Activated naive CD8-positive, alpha-beta T cell treated with anti-CD3 and anti-CD28 coated beads, Interleukin-2, amount 50 U/mL, for 24 hours (primary cell): ENCODE measurements at regions not wholly inside any gene's neighbourhood (a gene's known extent, or its start where the extent isn't known, plus 50 kb on each side); places are given as distances from the start of the nearest gene placed in this dataset.
"Not testable (repeated sequence)": the region's sequence is repeated elsewhere in the genome, so short reads cannot be mapped to it uniquely, and the experiment has no call there.

Source experiments
- ATAC-seq: fragments of 150-1000 bp; cut with Tn5 transposase; one replicate; pipeline ENCODE4 v1.10.0; 2021
- DNase-seq: peaks from one replicate; pipeline ENCODE4 v3.0.0; 2021
- H3K27ac Mint-ChIP-seq: one replicate; pipeline ENCODE4 v1.8.0; 2021; ENCODE audit warnings: mild to moderate bottlenecking, mixed read lengths
- H3K27me3 Mint-ChIP-seq: one replicate; pipeline ENCODE4 v1.8.0; 2021; ENCODE audit warnings: mixed read lengths
- H3K36me3 Mint-ChIP-seq: one replicate; pipeline ENCODE4 v1.8.0; 2021; ENCODE audit warnings: low read depth, mixed read lengths
- H3K4me1 Mint-ChIP-seq: one replicate; pipeline ENCODE4 v1.8.0; 2021; ENCODE audit warnings: mixed read lengths
- H3K4me3 Mint-ChIP-seq: one replicate; pipeline ENCODE4 v1.8.0; 2021; ENCODE audit warnings: mild to moderate bottlenecking, moderate library complexity, mixed read lengths
- H3K9me3 Mint-ChIP-seq: one replicate; pipeline ENCODE4 v1.8.0; 2021; ENCODE audit warnings: mixed read lengths

- ATAC-seq, result no peak
- peaks cover 15% of the 10 kb centered on the region for H3K27me3 Mint-ChIP-seq
- H3K4me3 Mint-ChIP-seq, result no peak overlapping the region
- no peak overlapping the region for H3K27ac Mint-ChIP-seq
- no peak for DNase-seq
- no peaks in the 10 kb centered on the region for H3K9me3 Mint-ChIP-seq
- H3K36me3 Mint-ChIP-seq, result no peaks in the 10 kb centered on the region
- peaks cover 12% of the 10 kb centered on the region for H3K4me1 Mint-ChIP-seq
These were observed 133.5 kb downstream of the MTPAP start for GRCh38 chr10:30215623-30216022.

- H3K4me3 Mint-ChIP-seq, result no peak overlapping the region
- H3K9me3 Mint-ChIP-seq, result no peaks in the 10 kb centered on the region
- H3K4me1 Mint-ChIP-seq, result peaks cover 8% of the 10 kb centered on the region
- no peaks in the 10 kb centered on the region for H3K36me3 Mint-ChIP-seq
- peaks cover 10% of the 10 kb centered on the region for H3K27me3 Mint-ChIP-seq
- no peak overlapping the region for H3K27ac Mint-ChIP-seq
- ATAC-seq (no peak), DNase-seq (no peak)
These were observed 133.9 kb downstream of the MTPAP start for GRCh38 chr10:30215141-30215540.

GRCh38 chr10:30210296-30210695 is 138.8 kb downstream of the MTPAP start:
- DNase-seq, result no peak
- Mint-ChIP-seq H3K4me3 (no peak overlapping the region), H3K36me3 (no peaks in the 10 kb centered on the region), H3K9me3 (no peaks in the 10 kb centered on the region), H3K27ac (no peak overlapping the region), H3K4me1 (no peaks in the 10 kb centered on the region), H3K27me3 (no peaks in the 10 kb centered on the region)
- no peak for ATAC-seq

DNA sequence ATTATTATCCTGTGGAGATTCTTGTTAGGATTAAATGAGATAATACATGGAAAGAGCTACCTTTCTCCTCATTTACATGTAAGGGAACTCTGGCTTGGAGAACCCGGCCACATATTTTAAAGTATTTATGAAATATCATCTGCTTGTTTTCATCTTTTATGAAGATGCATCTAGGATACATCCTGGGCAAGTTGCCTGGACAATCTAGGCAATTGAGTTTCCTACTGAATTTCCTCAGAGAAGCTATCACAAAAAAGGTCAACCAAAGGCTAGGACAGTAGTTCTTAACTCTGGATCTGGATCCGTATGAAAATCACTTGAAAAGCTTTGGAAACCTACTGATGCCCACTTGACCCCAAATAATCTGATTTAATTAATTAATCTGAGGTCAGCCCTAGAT is 140.7 kb downstream of the MTPAP start:
- ATAC-seq (no peak), DNase-seq (no peak)
- Mint-ChIP-seq H3K4me3 (no peak overlapping the region), H3K36me3 (no peaks in the 10 kb centered on the region), H3K27me3 (no peaks in the 10 kb centered on the region), H3K9me3 (peaks cover 5% of the 10 kb centered on the region), H3K27ac (no peak overlapping the region), H3K4me1 (no peaks in the 10 kb centered on the region)

- ATAC-seq (no peak), DNase-seq (no peak)
- Mint-ChIP-seq H3K27me3 (no peaks in the 10 kb centered on the region), H3K4me3 (no peak overlapping the region), H3K27ac (no peak overlapping the region), H3K36me3 (no peaks in the 10 kb centered on the region), H3K9me3 (peaks cover 5% of the 10 kb centered on the region), H3K4me1 (no peaks in the 10 kb centered on the region)
These were observed 141.5 kb downstream of the MTPAP start for GRCh38 chr10:30207485-30208052.

DNA sequence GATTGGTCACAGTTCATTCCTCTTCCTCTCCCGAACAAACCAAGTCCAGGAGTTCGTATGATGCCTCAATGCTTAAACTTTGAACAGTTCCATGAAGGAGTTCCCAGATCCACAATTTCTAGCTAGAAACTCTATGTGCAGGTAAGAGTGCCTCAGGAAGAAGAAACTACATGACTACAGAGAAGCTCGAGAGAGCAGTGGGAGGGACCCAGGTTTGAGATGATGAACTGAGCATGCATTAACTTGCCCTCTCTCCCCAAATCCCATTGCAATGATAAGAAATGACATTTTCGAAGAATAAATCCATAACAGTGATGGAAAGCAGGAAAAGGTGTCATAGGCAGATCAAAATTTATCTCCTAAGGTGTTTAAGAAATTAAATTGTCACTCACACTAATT is 140.6 kb upstream of the JCAD start:
- DNase-seq (no peak), ATAC-seq (no peak)
- peaks cover 10% of the 10 kb centered on the region for H3K27me3 Mint-ChIP-seq
- no peak overlapping the region for H3K27ac Mint-ChIP-seq
- no peaks in the 10 kb centered on the region for H3K4me1 Mint-ChIP-seq
- H3K9me3 Mint-ChIP-seq, result peaks cover 5% of the 10 kb centered on the region
- no peak overlapping the region for H3K4me3 Mint-ChIP-seq
- H3K36me3 Mint-ChIP-seq, result no peaks in the 10 kb centered on the region

DNA sequence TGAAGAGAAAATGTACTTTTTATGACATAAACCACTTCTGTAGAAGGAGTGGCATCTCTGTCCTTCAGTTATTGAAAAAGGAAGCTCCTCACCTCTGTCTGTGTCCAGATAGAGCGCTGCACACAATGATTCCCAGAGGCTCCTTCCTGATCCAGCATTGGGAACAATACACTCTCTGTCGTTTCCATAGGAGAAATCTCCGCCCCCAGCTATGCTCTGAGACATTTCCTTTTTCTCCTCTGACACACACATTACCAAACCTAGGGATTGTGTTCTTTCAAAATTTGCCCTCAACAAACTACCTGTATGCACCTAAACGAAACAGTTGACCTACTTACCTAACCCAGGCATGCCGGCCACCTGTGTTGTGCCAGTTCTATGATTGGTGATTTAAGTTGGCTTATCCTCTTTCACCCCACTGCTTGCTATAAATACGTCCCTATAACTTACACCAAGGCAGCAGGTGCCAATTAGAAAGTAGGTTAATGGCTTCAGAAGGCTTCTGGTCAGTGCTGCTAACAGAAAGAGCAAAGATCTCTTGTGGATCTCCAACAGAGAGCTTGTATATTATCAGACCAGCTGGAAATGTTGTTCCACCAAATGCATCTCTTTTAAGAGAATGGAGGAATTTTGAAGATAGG is 140.1 kb upstream of the JCAD start:
- Mint-ChIP-seq H3K4me1 (no peaks in the 10 kb centered on the region), H3K27me3 (peaks cover 10% of the 10 kb centered on the region), H3K36me3 (no peaks in the 10 kb centered on the region), H3K4me3 (no peak overlapping the region), H3K27ac (no peak overlapping the region), H3K9me3 (peaks cover 6% of the 10 kb centered on the region)
- DNase-seq, result no peak
- ATAC-seq, result no peak

DNA sequence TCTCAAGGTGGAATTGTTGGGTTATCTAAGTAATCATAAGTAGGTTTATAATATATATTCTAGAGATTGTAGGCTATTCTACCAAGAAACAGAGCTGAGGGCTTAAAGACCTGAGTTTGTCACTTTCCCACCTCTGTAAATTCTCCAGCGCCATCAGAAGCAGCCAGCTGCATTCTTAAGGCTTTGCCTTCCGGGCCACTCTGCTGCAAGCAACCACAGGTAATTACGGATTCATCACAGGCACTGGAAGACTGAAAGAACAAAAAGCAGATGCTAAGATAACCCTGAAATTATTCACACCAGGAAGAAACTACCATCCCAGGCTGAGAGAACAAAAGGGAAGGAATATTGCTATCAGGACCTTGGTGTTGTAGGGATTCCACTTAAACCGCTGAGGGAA is 137.8 kb upstream of the JCAD start:
- Mint-ChIP-seq H3K36me3 (no peaks in the 10 kb centered on the region), H3K27ac (no peak overlapping the region), H3K9me3 (peaks cover 4% of the 10 kb centered on the region), H3K4me3 (no peak overlapping the region), H3K27me3 (peaks cover 10% of the 10 kb centered on the region), H3K4me1 (peaks cover 3% of the 10 kb centered on the region)
- no peak for ATAC-seq
- DNase-seq, result no peak

- not testable (repeated sequence) for H3K27me3 Mint-ChIP-seq, H3K4me1 Mint-ChIP-seq, DNase-seq, H3K9me3 Mint-ChIP-seq, H3K4me3 Mint-ChIP-seq, H3K36me3 Mint-ChIP-seq, ATAC-seq, H3K27ac Mint-ChIP-seq
These were observed 137.2 kb upstream of the JCAD start for GRCh38 chr10:30196559-30196958.

DNA sequence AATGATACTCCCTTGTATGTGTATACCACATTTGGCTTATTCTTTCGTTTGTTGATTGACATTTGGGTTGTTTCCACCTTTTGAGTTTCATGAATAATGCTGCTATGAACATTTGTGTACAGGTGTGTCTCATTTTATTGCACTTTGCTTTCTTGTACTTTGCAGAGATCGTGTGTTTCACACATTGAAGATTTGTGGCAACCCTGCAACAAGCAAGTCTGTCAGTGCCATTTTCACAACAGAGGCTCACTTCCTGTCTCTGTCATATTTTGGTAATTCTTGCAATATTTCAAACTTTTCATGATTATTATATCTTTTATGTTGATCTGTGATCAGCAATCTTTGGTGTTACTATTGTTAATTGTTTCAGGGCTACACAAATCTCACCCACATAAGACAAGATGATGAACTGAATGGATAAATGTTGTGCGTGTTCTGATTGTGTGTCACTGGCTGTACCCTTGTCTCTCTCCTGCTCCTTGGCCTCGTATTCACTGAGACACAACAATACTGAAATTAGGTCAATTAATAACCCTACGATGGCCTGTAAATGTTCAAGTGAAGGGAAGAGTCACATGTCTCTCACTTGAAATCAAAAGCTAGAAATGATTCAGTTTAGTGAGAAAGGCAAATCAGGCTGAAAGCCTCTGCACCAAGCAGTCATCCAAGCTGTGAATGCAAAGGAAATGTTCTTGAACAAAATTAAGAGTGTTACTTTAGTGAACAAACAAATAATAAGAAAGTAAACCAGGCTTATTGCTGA is 133.6 kb upstream of the JCAD start:
- Mint-ChIP-seq H3K4me1 (peaks cover 3% of the 10 kb centered on the region), H3K36me3 (no peaks in the 10 kb centered on the region), H3K27me3 (peaks cover 4% of the 10 kb centered on the region), H3K27ac (no peak overlapping the region), H3K4me3 (no peak overlapping the region), H3K9me3 (peaks cover 4% of the 10 kb centered on the region)
- DNase-seq (no peak), ATAC-seq (no peak)

DNA sequence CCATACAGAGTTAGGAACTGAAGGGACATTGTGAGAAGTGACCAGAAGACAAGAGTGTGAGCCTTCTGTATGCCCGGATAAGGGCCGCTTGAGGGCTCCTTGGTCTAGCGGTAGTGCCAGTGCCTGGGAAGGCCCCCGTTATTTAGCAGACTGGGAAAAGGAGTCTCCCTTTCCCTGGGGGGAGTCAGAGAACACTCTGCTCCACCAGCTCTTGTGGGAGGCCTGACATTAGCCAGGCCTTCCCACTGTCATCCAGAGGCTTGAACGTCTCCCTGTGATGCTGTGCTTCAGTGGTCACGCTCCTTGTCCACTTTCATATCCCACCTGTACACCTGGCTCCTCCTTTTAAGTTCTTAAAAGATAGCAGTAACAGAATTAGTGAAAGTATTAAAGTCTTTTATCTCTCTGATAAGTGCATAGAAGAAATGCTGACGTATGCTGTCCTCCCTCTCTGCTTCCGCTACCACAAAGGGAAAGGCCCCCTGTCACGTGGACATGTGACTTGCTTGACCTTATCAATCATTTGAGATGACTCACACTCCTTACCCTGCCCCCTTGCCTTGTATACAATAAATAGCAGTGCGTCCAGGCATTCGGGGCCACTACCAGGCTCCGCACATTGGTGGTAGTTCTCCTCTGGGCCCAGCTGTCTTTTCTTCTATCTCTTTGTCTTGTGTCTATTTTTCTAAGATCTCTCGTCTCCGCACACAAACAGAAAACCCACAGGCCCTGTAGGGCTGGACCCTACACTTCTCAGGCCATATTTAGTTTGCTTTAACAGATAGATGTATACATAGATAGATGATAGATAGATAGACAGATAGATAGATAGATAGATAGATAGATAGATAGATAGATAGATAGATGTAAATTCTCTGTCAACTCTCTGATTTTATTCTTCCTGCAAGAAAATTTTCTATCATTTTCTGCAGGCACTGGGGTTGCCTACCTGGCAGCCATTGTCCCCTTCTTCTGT is 131.5 kb upstream of the JCAD start:
- no peak for ATAC-seq
- Mint-ChIP-seq H3K27me3 (no peaks in the 10 kb centered on the region), H3K4me1 (peaks cover 3% of the 10 kb centered on the region), H3K36me3 (no peaks in the 10 kb centered on the region), H3K27ac (no peak overlapping the region), H3K4me3 (no peak overlapping the region), H3K9me3 (peaks cover 4% of the 10 kb centered on the region)
- DNase-seq, result no peak

GRCh38 chr10:30189238-30189580 is 129.8 kb upstream of the JCAD start:
- no peaks in the 10 kb centered on the region for H3K27me3 Mint-ChIP-seq
- H3K27ac Mint-ChIP-seq, result no peak overlapping the region
- ATAC-seq, result no peak
- no peak overlapping the region for H3K4me3 Mint-ChIP-seq
- peaks cover 3% of the 10 kb centered on the region for H3K4me1 Mint-ChIP-seq
- H3K9me3 Mint-ChIP-seq, result peaks cover 1% of the 10 kb centered on the region
- no peaks in the 10 kb centered on the region for H3K36me3 Mint-ChIP-seq
- no peak for DNase-seq

DNA sequence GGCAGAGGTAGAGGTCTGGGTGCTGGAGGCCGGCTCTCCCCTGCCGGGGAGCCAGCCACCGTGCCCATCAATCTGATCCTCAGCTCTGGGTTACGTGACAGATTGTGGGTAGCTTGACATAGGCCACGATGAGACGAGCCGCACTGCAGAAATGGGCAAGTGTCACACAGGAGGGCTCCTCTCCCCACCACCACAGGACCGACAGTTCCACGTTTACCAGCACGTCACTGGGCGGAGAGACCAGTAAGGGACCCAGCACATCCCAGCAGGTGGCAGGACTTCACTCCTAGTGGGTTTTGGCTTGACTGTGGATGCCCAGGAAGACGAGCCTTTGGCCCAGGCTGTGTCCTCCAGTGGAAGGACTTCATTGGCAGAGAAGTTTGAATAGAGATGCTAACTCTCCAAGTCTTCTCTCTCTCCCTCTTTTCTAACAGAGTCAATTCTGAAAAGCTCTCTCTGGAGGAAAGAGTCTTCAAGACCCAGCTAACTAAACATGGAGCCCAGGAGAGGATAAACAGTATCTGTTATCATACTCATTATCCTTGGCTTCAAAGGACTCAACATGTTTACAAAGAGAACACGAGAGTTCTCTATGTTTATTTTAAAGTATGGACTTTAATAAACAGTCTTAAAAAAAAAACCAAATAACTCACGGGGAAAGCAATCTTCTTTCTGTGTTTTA is 129.3 kb upstream of the JCAD start:
- H3K36me3 Mint-ChIP-seq, result no peaks in the 10 kb centered on the region
- DNase-seq (no peak), ATAC-seq (no peak)
- no peak overlapping the region for H3K4me3 Mint-ChIP-seq
- H3K4me1 Mint-ChIP-seq, result peaks cover 3% of the 10 kb centered on the region
- H3K27ac Mint-ChIP-seq, result no peak overlapping the region
- no peaks in the 10 kb centered on the region for H3K9me3 Mint-ChIP-seq
- H3K27me3 Mint-ChIP-seq, result no peaks in the 10 kb centered on the region

- Mint-ChIP-seq H3K9me3 (no peaks in the 10 kb centered on the region), H3K27ac (no peak overlapping the region), H3K27me3 (no peaks in the 10 kb centered on the region), H3K36me3 (no peaks in the 10 kb centered on the region), H3K4me3 (no peak overlapping the region), H3K4me1 (peaks cover 1% of the 10 kb centered on the region)
- DNase-seq, result no peak
- ATAC-seq, result no peak
These were observed 128.7 kb upstream of the JCAD start for GRCh38 chr10:30188101-30188500.
